Mucosa of stomach (tissue), 1 donor: ENCODE measurements at regions not wholly inside any gene's neighbourhood (a gene's known extent, or its start where the extent isn't known, plus 50 kb on each side); places are given as distances from the start of the nearest gene placed in this dataset.

Source experiments
- H3K27me3 ChIP-seq: one replicate; pipeline ENCODE4 v1.7.0; 2013; ENCODE audit warnings: mild to moderate bottlenecking, low read length; ENCODE audit not compliant: control insufficient read depth, insufficient read depth
- H3K36me3 ChIP-seq: one replicate; pipeline ENCODE4 v1.7.0; 2013; ENCODE audit warnings: low read length; ENCODE audit not compliant: control insufficient read depth, insufficient read depth
- H3K4me1 ChIP-seq: one replicate; pipeline ENCODE4 v1.7.0; 2013; ENCODE audit warnings: mild to moderate bottlenecking, low read length; ENCODE audit not compliant: control insufficient read depth, insufficient read depth
- H3K4me3 ChIP-seq: one replicate; pipeline ENCODE4 v1.7.0; 2013; ENCODE audit warnings: low read length
- H3K9ac ChIP-seq: one replicate; pipeline ENCODE4 v1.7.0; 2013; ENCODE audit warnings: mild to moderate bottlenecking, low read length, moderate library complexity
- H3K9me3 ChIP-seq: one replicate; pipeline ENCODE4 v1.7.0; 2013; ENCODE audit warnings: mild to moderate bottlenecking, low read length, moderate library complexity; ENCODE audit not compliant: control insufficient read depth
- donor health status: Pancreatic carcinoma.

DNA sequence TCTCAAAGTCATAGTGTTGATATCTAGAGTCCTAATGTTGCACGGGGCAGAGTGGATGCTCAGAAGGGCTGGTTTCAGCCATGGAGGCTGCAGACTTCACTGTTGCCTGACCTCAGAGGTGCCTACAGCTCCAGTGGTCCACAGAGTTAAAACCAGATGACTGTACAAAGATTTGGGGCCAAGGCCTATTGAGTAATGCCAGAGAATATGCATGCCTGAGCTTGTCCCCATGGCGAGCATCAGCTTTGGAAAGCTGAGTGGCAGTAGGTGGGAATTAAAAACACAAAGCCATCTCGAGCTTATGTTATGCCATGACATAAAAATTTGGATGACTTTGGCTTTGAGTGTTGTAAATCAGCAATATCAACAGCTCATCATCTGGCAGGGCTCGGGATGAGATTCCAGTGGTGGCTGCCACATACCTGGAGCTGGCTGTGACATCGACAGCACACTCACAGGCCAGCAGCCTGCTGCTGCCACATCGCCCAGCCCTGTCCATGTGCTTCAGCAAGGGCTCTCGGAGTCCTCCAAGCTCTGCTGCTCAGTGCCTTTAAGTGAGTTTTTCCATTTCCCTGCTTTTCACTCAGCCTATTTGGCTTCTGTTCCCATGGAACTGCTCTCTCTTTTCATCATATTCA is 379.6 kb downstream of the TNS3 start:
- H3K9me3 ChIP-seq, result no peaks in the 10 kb centered on the region
- no peak overlapping the region for H3K4me3 ChIP-seq
- no peaks in the 10 kb centered on the region for H3K4me1 ChIP-seq
- no peak overlapping the region for H3K9ac ChIP-seq
- no peaks in the 10 kb centered on the region for H3K36me3 ChIP-seq
- H3K27me3 ChIP-seq, result no peaks in the 10 kb centered on the region

DNA sequence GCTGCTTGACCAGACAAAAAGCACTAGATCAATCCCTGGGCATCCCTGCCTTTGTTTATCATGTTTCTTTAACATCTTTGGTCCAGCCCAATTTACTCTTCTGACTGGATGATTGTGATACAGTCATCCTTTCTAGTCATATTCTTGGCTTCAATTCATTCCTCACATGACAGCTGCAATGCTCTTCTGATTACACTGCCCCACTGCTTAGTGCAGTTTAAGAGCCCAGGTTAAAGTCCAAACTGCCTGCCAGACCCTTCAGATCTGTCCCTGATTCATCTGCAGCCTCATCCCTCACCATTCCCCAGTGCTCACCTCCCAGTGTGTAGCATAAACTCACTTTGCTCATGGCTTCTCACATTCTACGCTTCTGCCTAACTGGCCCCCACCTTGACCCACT is 383.8 kb downstream of the TNS3 start:
- Histone ChIP-seq H3K27me3 (no peaks in the 10 kb centered on the region), H3K9ac (no peak overlapping the region), H3K4me1 (no peaks in the 10 kb centered on the region), H3K9me3 (no peaks in the 10 kb centered on the region), H3K36me3 (no peaks in the 10 kb centered on the region), H3K4me3 (no peak overlapping the region)

DNA sequence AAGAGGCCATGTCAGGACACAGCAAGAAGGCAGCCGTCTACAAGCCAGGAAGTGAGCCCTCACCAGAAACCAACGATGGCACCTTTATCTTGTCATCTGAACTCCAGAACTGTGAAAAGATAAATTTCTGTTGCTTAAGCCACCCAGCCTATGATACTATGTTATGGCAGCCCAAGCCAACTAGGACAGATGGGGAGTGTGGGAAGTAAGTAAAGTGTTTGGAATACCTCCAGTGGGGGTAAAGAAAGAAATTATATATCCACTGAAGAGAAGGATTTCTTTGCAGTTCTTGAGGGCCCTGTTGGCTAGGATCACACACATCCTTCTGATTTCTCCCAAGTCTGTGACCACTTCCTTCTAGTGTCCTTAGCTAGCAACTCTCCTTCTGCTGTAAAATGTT is 384.4 kb downstream of the TNS3 start:
- Histone ChIP-seq H3K4me3 (no peak overlapping the region), H3K27me3 (no peaks in the 10 kb centered on the region), H3K4me1 (peaks cover 2% of the 10 kb centered on the region), H3K36me3 (no peaks in the 10 kb centered on the region), H3K9ac (no peak overlapping the region), H3K9me3 (no peaks in the 10 kb centered on the region)

DNA sequence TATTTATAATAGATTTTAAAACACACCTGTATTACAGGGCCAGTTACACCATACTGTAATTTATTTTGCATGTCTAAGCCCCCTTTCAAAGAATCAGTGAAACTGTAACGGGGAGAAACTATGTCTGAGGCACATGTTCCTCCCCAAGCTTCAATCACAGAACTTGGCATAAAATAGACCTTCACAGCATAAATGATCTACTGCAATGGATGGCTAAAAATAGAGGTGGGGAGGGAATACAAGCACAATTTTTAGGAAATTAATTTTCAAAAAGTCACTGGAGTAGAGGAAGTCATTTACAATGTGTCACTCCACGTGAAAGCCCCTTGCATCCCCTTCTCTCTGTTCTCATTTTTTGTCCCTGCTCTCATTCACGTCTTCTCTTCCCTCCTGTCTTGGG is 385.2 kb downstream of the TNS3 start:
- H3K9me3 ChIP-seq, result no peaks in the 10 kb centered on the region
- H3K9ac ChIP-seq, result no peak overlapping the region
- no peaks in the 10 kb centered on the region for H3K27me3 ChIP-seq
- no peaks in the 10 kb centered on the region for H3K36me3 ChIP-seq
- H3K4me1 ChIP-seq, result peaks cover 7% of the 10 kb centered on the region
- H3K4me3 ChIP-seq, result no peak overlapping the region

DNA sequence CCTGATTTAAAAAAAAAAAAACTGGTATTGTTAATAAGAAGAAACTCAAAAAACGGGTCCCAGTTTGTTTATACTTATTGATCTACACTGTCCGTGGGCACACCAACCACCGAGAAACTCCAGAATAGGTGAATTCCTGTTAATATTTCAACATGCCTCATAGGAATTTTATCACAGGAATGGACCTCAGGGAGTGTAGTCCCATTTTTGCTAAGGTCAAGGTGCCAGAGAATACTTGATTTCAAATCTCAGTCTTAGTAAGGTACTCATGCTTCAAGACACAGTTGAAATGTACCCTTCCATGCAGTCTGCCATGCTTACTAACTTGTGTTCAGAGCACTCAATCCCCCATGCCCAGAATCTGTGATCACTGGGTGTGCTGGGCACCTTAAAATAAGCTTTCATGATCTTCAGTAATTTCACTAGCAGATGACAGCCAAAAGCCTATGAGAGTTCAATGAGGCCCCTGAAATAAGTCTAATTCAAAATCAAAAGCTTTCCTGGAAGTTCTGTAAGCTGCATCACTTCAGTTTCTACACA is 385.7 kb downstream of the TNS3 start:
- Histone ChIP-seq H3K4me3 (no peak overlapping the region), H3K4me1 (peaks cover 7% of the 10 kb centered on the region), H3K9ac (no peak overlapping the region), H3K27me3 (no peaks in the 10 kb centered on the region), H3K36me3 (no peaks in the 10 kb centered on the region), H3K9me3 (no peaks in the 10 kb centered on the region)

DNA sequence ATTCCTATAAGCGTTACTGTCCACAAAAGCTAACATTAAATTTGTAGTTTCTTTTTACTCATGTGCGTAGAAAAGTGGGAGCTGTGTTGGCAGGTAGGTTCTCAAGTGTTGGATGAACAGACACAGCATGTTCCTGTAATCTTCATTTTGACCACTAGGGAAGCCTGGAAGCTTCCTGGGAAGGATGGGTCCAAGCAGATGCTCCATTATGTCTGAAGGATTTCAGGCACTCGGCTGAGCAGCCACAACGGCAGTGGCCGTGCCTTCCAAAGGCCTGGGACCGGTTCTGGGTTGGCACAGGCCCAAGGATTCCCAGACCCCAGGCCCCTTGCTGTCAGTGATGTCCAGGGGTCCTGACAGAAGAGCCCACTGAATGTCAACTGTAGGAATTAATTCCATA is 386.3 kb downstream of the TNS3 start:
- peaks cover 7% of the 10 kb centered on the region for H3K4me1 ChIP-seq
- no peaks in the 10 kb centered on the region for H3K27me3 ChIP-seq
- H3K4me3 ChIP-seq, result no peak overlapping the region
- no peak overlapping the region for H3K9ac ChIP-seq
- H3K9me3 ChIP-seq, result no peaks in the 10 kb centered on the region
- no peaks in the 10 kb centered on the region for H3K36me3 ChIP-seq

DNA sequence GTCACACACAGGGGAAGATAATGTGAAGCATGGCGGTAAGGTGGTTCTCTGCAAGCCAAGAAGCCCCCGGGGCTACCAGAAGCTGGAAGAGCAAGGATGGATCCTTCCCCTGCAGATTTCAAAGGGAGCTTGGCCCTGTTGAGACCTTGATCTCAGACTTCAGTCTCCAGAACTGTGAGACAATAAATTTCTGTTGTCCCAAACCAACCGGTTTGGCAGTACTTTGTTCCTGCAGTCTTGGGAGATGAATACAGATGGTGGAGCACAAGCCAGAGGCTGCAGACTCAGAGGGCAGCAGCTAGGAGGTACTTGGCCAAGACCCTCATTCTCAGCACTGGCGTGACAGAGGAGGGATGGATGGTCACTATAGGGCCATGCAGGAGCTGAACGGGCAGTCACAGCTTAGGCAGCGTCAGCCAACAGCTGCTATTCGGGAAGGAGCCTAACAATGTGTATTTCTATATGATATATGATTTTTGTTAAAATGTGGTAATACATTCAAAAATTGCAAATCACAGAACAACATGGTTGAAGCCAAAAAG is 387.3 kb downstream of the TNS3 start:
- H3K36me3 ChIP-seq, result no peaks in the 10 kb centered on the region
- no peaks in the 10 kb centered on the region for H3K27me3 ChIP-seq
- H3K9me3 ChIP-seq, result no peaks in the 10 kb centered on the region
- H3K4me3 ChIP-seq, result no peak overlapping the region
- peaks cover 7% of the 10 kb centered on the region for H3K4me1 ChIP-seq
- no peak overlapping the region for H3K9ac ChIP-seq

DNA sequence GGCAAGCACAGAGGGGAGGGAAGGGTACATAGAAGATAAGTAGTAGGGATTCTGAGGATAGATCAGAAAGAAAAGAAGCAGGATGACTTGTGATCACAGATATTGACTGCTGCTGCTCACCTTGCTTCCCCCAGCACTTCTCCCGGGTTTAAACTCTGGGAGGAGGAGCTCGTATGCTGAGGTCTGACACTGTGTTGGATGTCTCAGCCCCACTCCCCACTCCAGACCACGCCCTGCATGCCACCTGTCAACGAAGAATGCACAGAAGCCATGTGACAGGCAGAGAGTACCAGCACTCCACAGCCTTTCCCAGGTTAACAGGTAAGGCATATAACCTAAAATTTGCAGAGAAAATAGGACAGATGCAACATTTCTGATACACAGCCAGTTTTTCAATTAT is 388.9 kb downstream of the TNS3 start:
- no peaks in the 10 kb centered on the region for H3K9me3 ChIP-seq
- no peaks in the 10 kb centered on the region for H3K27me3 ChIP-seq
- H3K4me3 ChIP-seq, result no peak overlapping the region
- peaks cover 7% of the 10 kb centered on the region for H3K4me1 ChIP-seq
- H3K36me3 ChIP-seq, result no peaks in the 10 kb centered on the region
- no peak overlapping the region for H3K9ac ChIP-seq

DNA sequence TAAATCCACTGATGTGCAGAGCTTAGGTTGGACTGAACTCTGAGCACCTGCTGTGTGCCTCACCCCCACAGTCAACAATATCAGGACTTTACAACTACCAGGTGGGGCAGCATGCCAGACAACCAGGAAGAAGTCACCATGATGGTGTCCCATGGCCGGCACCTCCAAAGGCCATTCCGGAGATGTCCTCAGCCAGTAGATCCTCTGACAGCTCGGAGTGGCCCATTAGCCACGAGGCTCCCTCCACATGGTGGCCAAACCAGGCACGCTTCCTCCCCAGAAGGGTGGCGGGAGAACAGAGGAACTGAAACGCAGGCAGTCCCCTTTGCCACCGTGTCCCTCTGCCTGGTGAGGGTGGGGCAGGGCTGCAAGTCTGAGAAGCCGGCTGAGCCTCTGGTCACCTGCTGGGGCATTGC is 390.0 kb downstream of the TNS3 start:
- no peak overlapping the region for H3K4me3 ChIP-seq
- H3K9me3 ChIP-seq, result no peaks in the 10 kb centered on the region
- H3K4me1 ChIP-seq, result peaks cover 7% of the 10 kb centered on the region
- H3K36me3 ChIP-seq, result no peaks in the 10 kb centered on the region
- H3K9ac ChIP-seq, result no peak overlapping the region
- no peaks in the 10 kb centered on the region for H3K27me3 ChIP-seq

DNA sequence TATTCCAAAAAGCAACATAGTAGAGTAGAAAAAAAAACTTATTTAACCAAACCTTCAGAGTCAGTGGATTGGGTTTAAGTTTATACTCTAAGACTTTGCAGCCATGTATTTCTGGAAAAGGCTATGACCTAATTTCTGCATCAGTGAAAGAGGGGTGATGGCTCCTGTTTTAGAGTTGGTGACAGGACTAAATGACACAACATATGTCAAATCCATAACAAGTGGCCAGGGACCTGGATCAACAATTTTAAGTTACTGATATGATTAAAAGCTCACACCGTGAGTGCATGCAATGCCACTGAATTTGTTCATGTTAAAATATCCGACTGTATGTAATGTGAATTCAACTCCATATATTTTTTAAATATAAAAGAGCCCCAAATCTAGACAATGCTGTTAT is 390.6 kb downstream of the TNS3 start:
- Histone ChIP-seq H3K36me3 (no peaks in the 10 kb centered on the region), H3K9me3 (no peaks in the 10 kb centered on the region), H3K9ac (no peak overlapping the region), H3K4me3 (no peak overlapping the region), H3K27me3 (no peaks in the 10 kb centered on the region), H3K4me1 (peaks cover 7% of the 10 kb centered on the region)

DNA sequence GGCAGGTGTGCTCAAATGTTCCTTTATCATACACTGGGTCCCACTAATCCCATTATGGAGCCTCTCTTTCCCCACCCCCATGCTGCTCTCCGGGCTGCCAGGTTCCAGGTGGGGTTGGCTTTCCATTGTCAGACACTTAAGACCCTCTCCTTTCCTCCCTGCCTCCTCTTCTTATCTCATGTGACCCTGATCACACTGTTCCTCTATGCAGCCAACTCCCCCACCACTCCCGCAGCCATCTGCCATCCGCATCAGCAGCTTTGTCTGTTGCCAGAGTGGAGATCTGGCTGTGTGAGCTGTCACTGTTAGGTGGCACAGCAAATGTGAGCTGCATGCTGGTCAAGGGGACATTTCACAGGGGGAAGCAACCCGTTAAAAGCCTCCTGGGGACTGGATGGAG is 391.4 kb downstream of the TNS3 start:
- no peaks in the 10 kb centered on the region for H3K9me3 ChIP-seq
- peaks cover 7% of the 10 kb centered on the region for H3K4me1 ChIP-seq
- no peaks in the 10 kb centered on the region for H3K36me3 ChIP-seq
- H3K27me3 ChIP-seq, result no peaks in the 10 kb centered on the region
- no peak overlapping the region for H3K4me3 ChIP-seq
- no peak overlapping the region for H3K9ac ChIP-seq

DNA sequence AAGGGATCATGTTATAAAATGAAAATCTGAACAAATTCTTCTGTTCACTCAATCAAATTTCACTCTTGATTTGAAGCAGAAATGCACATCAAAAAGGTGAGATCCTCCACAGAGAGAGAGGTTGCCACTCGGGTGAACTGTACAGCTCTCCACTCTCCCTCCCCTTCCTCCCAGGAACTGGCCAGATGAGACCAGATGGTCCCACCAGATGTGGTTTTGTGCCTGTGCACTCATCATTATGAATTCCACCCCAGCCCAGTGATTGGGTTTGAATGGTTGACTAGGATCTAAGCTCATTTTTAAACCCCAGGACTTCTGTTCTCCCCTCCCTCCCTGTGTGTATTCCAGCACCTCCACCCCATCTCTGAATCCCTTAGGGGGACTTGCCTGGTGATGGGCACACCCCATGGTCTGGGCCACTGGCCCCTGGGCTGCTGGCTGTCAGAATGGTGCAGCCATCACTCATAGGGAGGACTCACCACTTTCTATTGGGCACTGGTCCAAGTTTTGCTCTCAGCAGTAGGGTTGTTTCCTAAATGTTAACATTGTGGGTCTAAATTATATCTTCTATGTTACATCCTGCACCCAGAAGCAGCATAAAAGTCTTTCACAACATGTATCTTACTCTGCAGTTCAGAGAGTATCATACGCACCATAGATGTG is 393.1 kb downstream of the TNS3 start:
- Histone ChIP-seq H3K36me3 (no peaks in the 10 kb centered on the region), H3K9me3 (no peaks in the 10 kb centered on the region), H3K4me1 (peaks cover 7% of the 10 kb centered on the region), H3K27me3 (no peaks in the 10 kb centered on the region), H3K4me3 (no peak overlapping the region), H3K9ac (no peak overlapping the region)
